Erythroblast (primary cell): ENCODE measurements at regions not wholly inside any gene's neighbourhood (a gene's known extent, or its start where the extent isn't known, plus 50 kb on each side); places are given as distances from the start of the nearest gene placed in this dataset.

ENCODE experiments used
- GATA1 ChIP-seq: IDR thresholded peaks from 2 replicates; pipeline ENCODE4 v1.6.1; 2011; ENCODE audit warnings: low read depth, mild to moderate bottlenecking, control low read depth, low read length, moderate library complexity
- POLR2A ChIP-seq: IDR thresholded peaks from 2 replicates; pipeline ENCODE4 v1.6.1; 2011; ENCODE audit warnings: mild to moderate bottlenecking, low read length

DNA sequence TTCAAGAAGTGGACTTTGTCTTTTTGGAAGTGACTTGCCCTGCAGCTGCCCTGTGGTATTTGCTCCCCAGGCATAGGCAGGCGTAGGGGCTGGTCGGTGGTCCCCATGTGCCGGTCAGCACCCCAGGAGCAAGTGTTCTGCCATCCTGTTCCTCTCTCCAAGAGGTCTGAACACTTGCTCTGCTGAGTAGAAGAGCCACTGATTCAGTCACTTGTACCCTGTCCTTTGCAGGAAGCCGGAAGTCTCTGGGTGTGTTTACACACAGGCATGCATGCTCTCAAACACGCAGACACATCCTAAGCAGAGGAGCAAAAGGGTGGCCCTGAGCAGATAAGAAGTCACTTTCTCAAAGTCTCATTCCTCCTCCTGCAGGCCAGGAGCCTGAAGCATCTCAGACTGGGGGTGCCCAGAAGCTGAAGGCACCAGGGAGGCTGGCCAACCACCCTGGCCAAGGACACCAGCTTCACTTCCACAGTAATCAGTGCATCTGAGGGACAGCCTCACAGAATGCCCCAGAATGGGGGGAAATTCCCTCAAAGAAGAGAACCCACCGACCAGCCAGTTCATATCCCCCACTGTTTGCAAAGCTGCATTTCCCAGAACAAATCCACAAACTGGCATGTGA is 88.7 kb upstream of the POMGNT2 start:
- TF ChIP-seq POLR2A (no peak), GATA1 (no peak)
